Glutamatergic neuron (in vitro differentiated cells): ENCODE measurements at regions not wholly inside any gene's neighbourhood (a gene's known extent, or its start where the extent isn't known, plus 50 kb on each side); places are given as distances from the start of the nearest gene placed in this dataset.

Experiments
- DNase-seq: peaks from one replicate; pipeline ENCODE4 v3.0.0; 2022
- H3K27ac Mint-ChIP-seq: one replicate; pipeline ENCODE4 v1.8.0; 2020; ENCODE audit warnings: mild to moderate bottlenecking, mixed read lengths, inconsistent platforms; ENCODE audit not compliant: unreplicated experiment
- H3K27me3 Mint-ChIP-seq: one replicate; pipeline ENCODE4 v1.8.0; 2020; ENCODE audit warnings: mild to moderate bottlenecking, moderate library complexity, mixed read lengths, inconsistent platforms; ENCODE audit not compliant: unreplicated experiment
- H3K36me3 Mint-ChIP-seq: one replicate; pipeline ENCODE4 v1.8.0; 2020; ENCODE audit warnings: mild to moderate bottlenecking, mixed read lengths, inconsistent platforms; ENCODE audit not compliant: unreplicated experiment
- H3K4me1 Mint-ChIP-seq: one replicate; pipeline ENCODE4 v1.8.0; 2020; ENCODE audit warnings: mild to moderate bottlenecking, low read depth, mixed read lengths, inconsistent platforms; ENCODE audit not compliant: unreplicated experiment
- H3K4me3 Mint-ChIP-seq: one replicate; pipeline ENCODE4 v1.8.0; 2020; ENCODE audit warnings: mild to moderate bottlenecking, mixed read lengths, inconsistent platforms; ENCODE audit not compliant: unreplicated experiment
- H3K9me3 Mint-ChIP-seq: one replicate; pipeline ENCODE4 v1.8.0; 2020; ENCODE audit warnings: mild to moderate bottlenecking, moderate library complexity, mixed read lengths, inconsistent platforms; ENCODE audit not compliant: unreplicated experiment
- TF ChIP-seq, protein P1 (sequence below): fragments of 200-600 bp; sonication (generic); IDR thresholded peaks from one replicate; pipeline ENCODE4 v1.5.0; 2021; ENCODE audit not compliant: partially characterized antibody, unreplicated experiment

DNA sequence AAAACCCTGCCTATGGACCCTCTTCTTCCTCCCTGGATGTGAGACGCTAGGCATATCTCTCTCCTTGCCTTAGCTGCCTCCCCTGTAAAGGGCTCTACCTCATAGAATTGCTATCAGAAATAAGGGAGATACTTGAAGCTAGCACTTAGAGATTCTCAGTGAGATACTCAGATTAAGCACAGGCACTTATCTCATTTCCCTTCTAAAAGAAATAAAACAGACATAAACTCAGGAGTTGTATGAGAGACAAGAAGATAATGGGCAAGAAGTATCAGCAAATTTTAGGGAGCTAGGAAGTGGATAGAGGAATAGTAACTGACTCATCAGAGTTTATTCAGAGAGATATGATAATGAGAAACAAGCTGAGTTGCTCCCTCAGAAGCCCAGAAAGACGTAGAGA is 131.0 kb downstream of the SP3 start:
- Mint-ChIP-seq H3K36me3 (peaks cover 9% of the 10 kb centered on the region), H3K27ac (no peak overlapping the region), H3K4me3 (no peak overlapping the region), H3K27me3 (no peaks in the 10 kb centered on the region), H3K9me3 (no peaks in the 10 kb centered on the region), H3K4me1 (peaks cover 9% of the 10 kb centered on the region)
- TF ChIP-seq, protein P1, sequence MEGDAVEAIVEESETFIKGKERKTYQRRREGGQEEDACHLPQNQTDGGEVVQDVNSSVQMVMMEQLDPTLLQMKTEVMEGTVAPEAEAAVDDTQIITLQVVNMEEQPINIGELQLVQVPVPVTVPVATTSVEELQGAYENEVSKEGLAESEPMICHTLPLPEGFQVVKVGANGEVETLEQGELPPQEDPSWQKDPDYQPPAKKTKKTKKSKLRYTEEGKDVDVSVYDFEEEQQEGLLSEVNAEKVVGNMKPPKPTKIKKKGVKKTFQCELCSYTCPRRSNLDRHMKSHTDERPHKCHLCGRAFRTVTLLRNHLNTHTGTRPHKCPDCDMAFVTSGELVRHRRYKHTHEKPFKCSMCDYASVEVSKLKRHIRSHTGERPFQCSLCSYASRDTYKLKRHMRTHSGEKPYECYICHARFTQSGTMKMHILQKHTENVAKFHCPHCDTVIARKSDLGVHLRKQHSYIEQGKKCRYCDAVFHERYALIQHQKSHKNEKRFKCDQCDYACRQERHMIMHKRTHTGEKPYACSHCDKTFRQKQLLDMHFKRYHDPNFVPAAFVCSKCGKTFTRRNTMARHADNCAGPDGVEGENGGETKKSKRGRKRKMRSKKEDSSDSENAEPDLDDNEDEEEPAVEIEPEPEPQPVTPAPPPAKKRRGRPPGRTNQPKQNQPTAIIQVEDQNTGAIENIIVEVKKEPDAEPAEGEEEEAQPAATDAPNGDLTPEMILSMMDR: no peak
- DNase-seq: no peak

DNA sequence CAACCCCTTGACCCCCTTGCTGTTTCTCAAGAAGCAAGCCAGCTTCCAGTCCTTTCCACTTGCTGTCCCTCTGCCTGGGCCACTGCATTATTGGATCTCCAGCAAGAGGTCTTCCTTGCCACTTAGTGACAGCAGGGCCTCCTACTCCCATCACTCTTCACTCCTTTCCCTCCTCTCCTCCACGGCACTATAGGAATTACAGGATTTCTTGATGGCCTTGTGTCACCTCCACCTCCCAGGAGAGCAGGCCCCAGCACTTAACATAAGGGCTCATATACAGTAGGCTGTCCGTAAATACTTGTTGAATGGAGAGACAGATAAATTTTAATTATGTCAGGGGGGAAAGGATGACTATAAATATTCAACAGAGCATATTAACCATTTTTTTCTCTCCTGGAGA is 129.4 kb downstream of the SP3 start:
- DNase-seq: no peak
- no peaks in the 10 kb centered on the region for H3K27me3 Mint-ChIP-seq
- TF ChIP-seq, protein P1: no peak
- peaks cover 7% of the 10 kb centered on the region for H3K4me1 Mint-ChIP-seq
- no peak overlapping the region for H3K27ac Mint-ChIP-seq
- no peaks in the 10 kb centered on the region for H3K9me3 Mint-ChIP-seq
- peaks cover 9% of the 10 kb centered on the region for H3K36me3 Mint-ChIP-seq
- no peak overlapping the region for H3K4me3 Mint-ChIP-seq

DNA sequence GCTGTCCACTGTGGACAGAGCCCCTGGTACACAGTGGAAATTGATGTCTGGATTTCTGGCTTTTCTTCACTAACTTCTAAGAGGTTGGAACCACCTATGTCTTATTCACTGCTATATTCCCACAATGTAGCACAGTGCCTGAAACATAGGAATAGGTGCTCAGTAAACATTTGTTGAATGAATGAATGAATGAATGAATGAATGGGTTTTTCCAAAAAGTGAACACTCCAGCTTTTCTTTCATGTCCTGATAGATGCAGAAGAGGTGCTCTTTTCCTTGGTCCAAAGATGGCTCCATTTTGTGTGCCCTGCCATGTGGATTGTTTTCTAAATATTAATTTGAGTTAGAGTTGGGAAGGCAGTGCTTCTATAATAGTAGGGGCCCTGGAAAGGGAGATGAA is 124.1 kb downstream of the SP3 start:
- Mint-ChIP-seq H3K27me3 (no peaks in the 10 kb centered on the region), H3K36me3 (peaks cover 10% of the 10 kb centered on the region), H3K4me1 (no peaks in the 10 kb centered on the region), H3K27ac (no peak overlapping the region), H3K4me3 (no peak overlapping the region), H3K9me3 (no peaks in the 10 kb centered on the region)
- no peak for DNase-seq
- TF ChIP-seq, protein P1: no peak

DNA sequence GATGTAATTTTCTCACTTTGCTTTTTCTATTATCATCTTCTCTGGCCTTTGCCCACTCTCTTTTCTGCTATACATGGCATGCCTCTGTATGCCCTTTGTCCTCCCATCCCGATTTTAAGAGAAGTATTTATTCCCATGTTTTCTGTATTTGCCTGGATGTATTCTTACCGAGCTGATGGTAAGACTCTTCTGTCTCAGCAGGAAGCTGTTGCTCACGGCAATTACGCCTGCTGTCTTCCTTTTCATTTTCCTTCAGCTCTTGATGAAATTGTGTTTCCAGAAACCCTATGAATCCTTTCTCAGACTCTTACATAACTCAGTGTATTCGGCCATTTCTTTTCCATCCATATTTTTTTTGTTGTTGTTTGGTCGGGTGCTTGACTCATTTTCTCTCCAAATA is 121.6 kb downstream of the SP3 start:
- H3K27me3 Mint-ChIP-seq: peaks cover 1% of the 10 kb centered on the region
- H3K9me3 Mint-ChIP-seq: no peaks in the 10 kb centered on the region
- H3K27ac Mint-ChIP-seq: no peak overlapping the region
- no peaks in the 10 kb centered on the region for H3K4me1 Mint-ChIP-seq
- DNase-seq: no peak
- TF ChIP-seq, protein P1: no peak
- H3K4me3 Mint-ChIP-seq: no peak overlapping the region
- peaks cover 17% of the 10 kb centered on the region for H3K36me3 Mint-ChIP-seq

DNA sequence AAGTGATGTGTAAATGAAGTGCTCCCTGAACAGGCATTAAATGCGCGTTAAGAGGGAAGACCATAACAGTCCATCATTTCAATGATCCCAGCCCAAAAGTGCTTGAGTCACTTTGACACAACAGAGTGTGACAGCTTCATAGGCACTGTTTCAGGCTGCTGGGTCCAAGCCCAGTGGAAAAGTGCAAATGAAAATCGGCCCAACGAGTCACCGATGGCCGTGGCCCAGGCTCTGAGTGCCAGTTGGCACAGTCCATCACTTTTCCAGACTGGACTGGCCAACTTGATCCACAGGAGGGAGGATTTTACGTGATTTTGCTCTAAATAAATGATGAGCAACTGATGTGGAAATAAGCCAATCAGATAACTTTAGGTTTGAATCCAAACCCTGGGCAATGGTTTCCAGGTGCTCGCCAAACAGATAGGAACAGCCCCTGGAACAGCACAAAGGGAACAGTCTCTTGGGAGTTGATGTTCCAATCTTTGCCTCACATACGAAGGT is 114.0 kb downstream of the SP3 start:
- no peak for DNase-seq
- TF ChIP-seq, protein P1: no peak
- H3K27ac Mint-ChIP-seq: no peak overlapping the region
- H3K4me3 Mint-ChIP-seq: no peak overlapping the region
- peaks cover 12% of the 10 kb centered on the region for H3K36me3 Mint-ChIP-seq
- H3K9me3 Mint-ChIP-seq: no peaks in the 10 kb centered on the region
- H3K27me3 Mint-ChIP-seq: peaks cover 4% of the 10 kb centered on the region
- H3K4me1 Mint-ChIP-seq: peaks cover 20% of the 10 kb centered on the region
